ENCODE measurements at regions not wholly inside any gene's neighbourhood (a gene's known extent, or its start where the extent isn't known, plus 50 kb on each side); places are given as distances from the start of the nearest gene placed in this dataset.
"Not testable (repeated sequence)": the region's sequence is repeated elsewhere in the genome, so short reads cannot be mapped to it uniquely, and the experiment has no call there.

DNA sequence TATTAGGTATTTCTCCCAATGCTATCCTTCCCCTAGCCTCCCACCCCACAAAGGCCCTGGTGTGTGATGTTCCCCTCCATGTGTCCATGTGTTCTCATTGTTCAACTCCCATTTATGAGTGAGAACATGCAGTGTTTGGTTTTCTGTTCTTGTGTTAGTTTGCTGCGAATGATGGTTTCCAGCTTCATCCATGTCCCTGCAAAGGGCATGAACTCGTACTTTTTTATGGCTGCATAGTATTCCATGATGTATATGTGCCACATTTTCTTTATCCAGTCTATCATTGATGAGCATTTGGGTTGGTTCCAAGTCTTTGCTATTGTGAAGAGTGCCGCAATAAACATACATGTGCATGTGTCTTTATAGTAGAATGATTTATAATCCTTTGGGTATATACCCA lies 309.9 kb downstream of the PHF14 start:
- H3K4me3 ChIP-seq, H3K27ac ChIP-seq: not testable (repeated sequence)

GRCh38 chr7:11290863-11291262 lies 317.2 kb downstream of the PHF14 start:
- no peak overlapping the region for H3K4me3 ChIP-seq
- no peak overlapping the region for H3K27ac ChIP-seq

GRCh38 chr7:11294218-11294617 lies 320.5 kb downstream of the PHF14 start:
- Histone ChIP-seq H3K4me3 (no peak overlapping the region), H3K27ac (no peak overlapping the region)

- no peak overlapping the region for H3K27ac ChIP-seq
- H3K4me3 ChIP-seq: no peak overlapping the region
These were observed 321.3 kb downstream of the PHF14 start for GRCh38 chr7:11294965-11295364.

DNA sequence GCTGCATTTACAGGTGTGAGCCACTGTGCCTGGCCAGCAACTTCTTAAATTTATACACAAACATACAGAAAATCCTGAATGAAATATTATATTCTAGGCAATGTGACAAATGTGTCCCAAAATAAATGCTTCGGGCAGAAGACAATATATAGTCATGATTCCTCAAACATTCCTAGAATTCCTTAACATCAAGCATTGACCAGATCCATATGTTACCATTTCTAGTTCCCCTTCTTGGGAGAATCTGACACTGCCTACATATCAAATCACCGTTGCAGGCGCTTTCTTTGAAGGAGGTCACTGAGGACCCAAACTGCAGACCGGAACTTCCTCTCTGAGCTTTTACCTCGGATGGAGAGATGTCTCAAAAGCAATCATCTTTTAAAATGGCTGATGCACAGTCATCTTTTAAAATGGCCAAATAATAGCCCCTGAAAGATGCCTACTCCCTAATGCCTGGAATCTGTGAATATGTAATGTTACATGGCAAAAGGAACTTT lies 323.5 kb downstream of the PHF14 start:
- no peak overlapping the region for H3K27ac ChIP-seq
- H3K4me3 ChIP-seq: no peak overlapping the region

GRCh38 chr7:11297764-11298163 lies 324.1 kb downstream of the PHF14 start:
- Histone ChIP-seq H3K4me3 (no peak overlapping the region), H3K27ac (peak overlapping the region in 1 of 21 experiments; percentile 30)

DNA sequence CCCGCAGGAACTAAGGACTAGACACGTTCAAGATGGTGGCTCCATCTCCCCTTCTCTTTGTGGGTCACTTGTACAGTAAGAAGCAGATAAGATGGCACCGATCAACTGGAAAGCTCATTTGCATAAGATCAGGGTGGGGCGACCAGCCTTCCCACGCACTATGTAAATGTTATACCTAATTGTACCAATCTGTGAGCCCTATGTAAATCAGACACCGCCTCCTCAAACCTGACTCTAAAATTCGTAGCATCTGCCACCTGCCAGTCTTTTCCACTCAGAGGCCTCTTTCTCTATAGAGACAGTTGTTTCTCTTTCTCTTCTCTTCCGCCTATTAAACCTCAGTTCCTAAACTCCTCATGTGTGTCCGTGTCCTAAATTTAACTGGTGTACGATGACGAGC lies 324.5 kb downstream of the PHF14 start:
- H3K4me3 ChIP-seq: no peak overlapping the region
- peak overlapping the region in 1 of 21 experiments; percentile 30 for H3K27ac ChIP-seq

DNA sequence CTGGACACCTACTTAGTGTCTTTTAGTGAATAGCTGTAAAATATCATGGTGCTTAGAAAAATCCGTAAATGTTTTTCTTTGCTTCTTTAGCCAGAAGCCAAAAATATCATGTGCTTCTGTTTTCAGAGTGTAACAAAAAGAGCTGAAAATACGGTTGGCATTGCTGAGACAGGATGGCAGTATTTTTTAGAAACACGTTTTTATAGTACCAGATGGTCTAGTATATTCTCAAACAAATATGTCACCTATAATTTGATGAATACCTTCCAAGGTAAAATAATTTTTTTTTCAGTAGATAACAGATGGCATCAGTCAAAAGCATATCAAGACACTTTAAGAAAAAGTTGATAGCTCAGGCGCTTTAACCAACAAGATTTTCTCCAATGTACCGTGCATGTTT lies 326.6 kb downstream of the PHF14 start:
- no peak overlapping the region for H3K4me3 ChIP-seq

GRCh38 chr7:11302121-11302520 lies 328.4 kb downstream of the PHF14 start:
- H3K4me3 ChIP-seq: no peak overlapping the region
- H3K27ac ChIP-seq: no peak overlapping the region

More for the DNA sequence above, 326.6 kb downstream of the PHF14 start:
- H3K27ac ChIP-seq: no peak overlapping the region

GRCh38 chr7:11313801-11314200 lies 340.1 kb downstream of the PHF14 start:
- no peak overlapping the region for H3K4me3 ChIP-seq
- H3K27ac ChIP-seq: no peak overlapping the region

DNA sequence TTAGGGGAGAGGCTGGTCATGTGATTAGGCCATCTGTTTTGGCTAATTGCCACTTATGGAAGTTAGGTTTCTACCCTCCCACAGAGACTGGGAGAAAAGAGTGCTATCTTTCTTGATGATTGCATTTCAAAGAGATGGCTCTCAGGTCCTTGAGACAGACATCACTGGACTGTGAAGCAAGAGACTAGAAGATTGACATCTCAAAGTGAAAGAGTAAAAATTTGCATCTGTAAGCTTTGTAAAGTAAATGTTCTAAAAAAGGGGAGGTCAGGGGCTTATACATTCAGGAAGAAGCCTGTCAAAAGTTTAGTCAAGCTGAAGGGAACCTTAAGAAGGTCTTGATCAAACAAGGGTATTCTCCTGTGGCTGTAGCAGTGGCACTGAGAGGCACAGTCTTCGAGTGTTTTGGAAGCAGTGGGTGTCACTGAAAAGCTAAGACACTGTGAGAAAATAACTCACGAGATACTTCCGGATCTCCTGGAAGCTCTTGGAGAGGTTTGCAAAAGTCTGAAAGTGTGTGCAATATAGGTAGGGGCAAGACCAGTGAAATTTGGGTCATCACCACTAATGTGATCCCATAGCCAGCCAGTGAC lies 342.1 kb downstream of the PHF14 start:
- Histone ChIP-seq H3K27ac (no peak overlapping the region), H3K4me3 (no peak overlapping the region)

DNA sequence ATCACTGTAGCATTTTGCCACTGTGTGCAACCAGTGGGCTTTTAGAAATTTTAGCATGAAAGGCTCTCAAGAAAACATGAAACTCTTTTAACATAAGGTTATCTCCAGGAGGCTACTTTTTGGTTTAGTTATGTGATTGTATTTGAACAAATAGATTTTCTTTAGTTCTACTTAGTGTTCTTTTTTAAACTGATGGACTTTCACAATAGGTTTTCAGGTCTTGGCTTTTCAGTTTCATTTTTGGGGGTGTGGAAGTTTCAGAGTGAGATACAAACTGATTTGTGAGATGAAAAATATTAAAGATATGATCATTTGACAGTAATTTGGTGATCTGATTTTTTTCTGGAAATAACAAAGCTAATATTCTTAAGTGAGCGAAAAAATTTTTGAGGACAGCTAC lies 344.1 kb downstream of the PHF14 start:
- Histone ChIP-seq H3K4me3 (no peak overlapping the region), H3K27ac (no peak overlapping the region)

GRCh38 chr7:11319491-11320274 lies 346.0 kb downstream of the PHF14 start:
- no peak overlapping the region for H3K4me3 ChIP-seq
- H3K27ac ChIP-seq: no peak overlapping the region
